ENCODE measurements at regions not wholly inside any gene's neighbourhood (a gene's known extent, or its start where the extent isn't known, plus 50 kb on each side); places are given as distances from the start of the nearest gene placed in this dataset.

- TF ChIP-seq AFF4 (CRISPR knock-in tag; IDR thresholded peaks at IDR 0.05) (no peak), ZNF567 (CRISPR knock-in tag; IDR thresholded peaks at IDR 0.05; ENCODE audit: borderline replicate concordance) (no peak)
Measured at GRCh38 chr7:142460402-142461117, 202.7 kb upstream of the PRSS58 start (continued).

DNA sequence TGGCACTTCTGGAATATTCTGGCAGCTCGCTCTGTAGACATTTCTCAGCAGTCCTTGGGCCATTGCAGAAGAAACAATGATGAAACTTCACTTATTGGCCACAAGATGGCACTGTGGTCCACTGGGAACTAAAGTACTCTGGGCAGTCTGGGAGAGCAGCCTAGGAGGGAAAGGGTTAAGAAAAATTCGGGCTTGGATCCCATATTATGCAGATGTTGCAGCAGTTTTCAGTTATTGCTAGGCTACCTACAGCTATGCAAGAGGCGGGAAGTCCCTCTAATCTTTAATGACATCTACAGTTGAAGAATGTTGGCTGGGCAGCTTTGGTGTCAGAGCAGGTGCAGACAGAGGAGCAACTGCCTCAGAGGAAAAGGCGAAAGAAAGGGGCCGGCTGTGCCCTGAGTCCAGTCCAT, 201.7 kb upstream of the PRSS58 start:
- H3K4me2 ChIP-seq (ENCODE audit: low read depth, low read length): no peak overlapping the region
- no peaks in the 10 kb centered on the region for H3K9me3 ChIP-seq (ENCODE audit: low read length)
- H3K79me2 ChIP-seq (ENCODE audit: insufficient read depth, low read length): no peaks in the 10 kb centered on the region
- WGBS (ENCODE audit: low lambda C conversion rate): 4% methylated on average over 5 of the region's 5 CpGs
- FAIRE-seq: peak; percentile 81
- H3K36me3 ChIP-seq (replicated peaks in 1 of 2; ENCODE audit: control insufficient read depth in 1 of 2, insufficient read depth in 2 of 2, low read length in 2 of 2): no peaks in the 10 kb centered on the region
- ChIA-PET CTCF (ENCODE audit: low intra/inter-chr PET ratio, low total read pairs) (no interaction called here), POLR2A (no interaction called here)
- H3K27me3 ChIP-seq (ENCODE audit: control insufficient read depth in 1 of 2, insufficient read depth in 2 of 2, low read length in 2 of 2): peaks cover 3 to 10% of the 10 kb centered on the region in 2 experiments; a peak in 3 of 5 replicates
- intact Hi-C loops (cut with micrococcal nuclease; ENCODE audit: unreplicated experiment) (no loop called here), in situ Hi-C loops (cut with HindIII; ENCODE audit: extremely low pct_ligation_motif_present, low pct_unique_long_range_greater_than_20kb) (no loop called here)
- H2AFZ ChIP-seq (ENCODE audit: low read length): no peak overlapping the region
- H3K27ac ChIP-seq (ENCODE audit: extremely low read length, insufficient read depth, low read length): no peak overlapping the region
- peak; percentile 25 for DNase-seq (ENCODE audit: low spot score)
- no peak overlapping the region for H3K4me3 ChIP-seq (replicated peaks in 1 of 3; ENCODE audit: insufficient read depth in 1 of 3, low read depth in 2 of 3, low read length in 3 of 3)
- ATAC-seq: peak; percentile 85
- H3K9ac ChIP-seq (ENCODE audit: insufficient read depth, low read depth, low read length): no peak overlapping the region
- no peaks in the 10 kb centered on the region for H4K20me1 ChIP-seq (ENCODE audit: insufficient read depth, low read length)
- BruUV-seq (replicated peaks): no TSS peak
- TF ChIP-seq CEBPG (CRISPR knock-in tag; IDR thresholded peaks at IDR 0.05): peak; percentile 39
- TF ChIP-seq ZNF296 (CRISPR knock-in tag; conservative IDR thresholded peaks at IDR 0.05): no peak
- peak; percentile 93 for TF ChIP-seq ZNF652 (CRISPR knock-in tag; IDR thresholded peaks at IDR 0.05; ENCODE audit: borderline replicate concordance, low read depth)
- TF ChIP-seq POLR2G (IDR thresholded peaks at IDR 0.05; ENCODE audit: low read depth, low read length): no peak
- TF ChIP-seq, protein P1, sequence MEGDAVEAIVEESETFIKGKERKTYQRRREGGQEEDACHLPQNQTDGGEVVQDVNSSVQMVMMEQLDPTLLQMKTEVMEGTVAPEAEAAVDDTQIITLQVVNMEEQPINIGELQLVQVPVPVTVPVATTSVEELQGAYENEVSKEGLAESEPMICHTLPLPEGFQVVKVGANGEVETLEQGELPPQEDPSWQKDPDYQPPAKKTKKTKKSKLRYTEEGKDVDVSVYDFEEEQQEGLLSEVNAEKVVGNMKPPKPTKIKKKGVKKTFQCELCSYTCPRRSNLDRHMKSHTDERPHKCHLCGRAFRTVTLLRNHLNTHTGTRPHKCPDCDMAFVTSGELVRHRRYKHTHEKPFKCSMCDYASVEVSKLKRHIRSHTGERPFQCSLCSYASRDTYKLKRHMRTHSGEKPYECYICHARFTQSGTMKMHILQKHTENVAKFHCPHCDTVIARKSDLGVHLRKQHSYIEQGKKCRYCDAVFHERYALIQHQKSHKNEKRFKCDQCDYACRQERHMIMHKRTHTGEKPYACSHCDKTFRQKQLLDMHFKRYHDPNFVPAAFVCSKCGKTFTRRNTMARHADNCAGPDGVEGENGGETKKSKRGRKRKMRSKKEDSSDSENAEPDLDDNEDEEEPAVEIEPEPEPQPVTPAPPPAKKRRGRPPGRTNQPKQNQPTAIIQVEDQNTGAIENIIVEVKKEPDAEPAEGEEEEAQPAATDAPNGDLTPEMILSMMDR (CRISPR knock-in tag; IDR thresholded peaks at IDR 0.05): peak; percentile 65
- H3K4me1 ChIP-seq (ENCODE audit: insufficient read depth, low read length): no peaks in the 10 kb centered on the region
